ENCODE measurements at regions not wholly inside any gene's neighbourhood (a gene's known extent, or its start where the extent isn't known, plus 50 kb on each side); places are given as distances from the start of the nearest gene placed in this dataset.

GRCh38 chr1:222278501-222278900 lies 269.4 kb downstream of the HHIPL2 start:
- Histone ChIP-seq H3K4me2 (ENCODE audit: low read length) (no peak overlapping the region), H3K4me3 (ENCODE audit: low read length) (no peak overlapping the region), H2AFZ (ENCODE audit: low read depth, low read length) (no peak overlapping the region), H3K27ac (ENCODE audit: low read length) (no peak overlapping the region), H3K9me3 (ENCODE audit: insufficient read depth, low read length) (no peaks in the 10 kb centered on the region), H3K36me3 (replicated peaks; ENCODE audit: low read depth, low read length) (no peaks in the 10 kb centered on the region), H3K4me1 (ENCODE audit: low read length) (no peaks in the 10 kb centered on the region), H3K9ac (ENCODE audit: low read length) (no peak overlapping the region), H3K79me2 (ENCODE audit: low read length) (no peaks in the 10 kb centered on the region), H4K20me1 (ENCODE audit: insufficient read depth, low read length) (no peaks in the 10 kb centered on the region), H3K27me3 (ENCODE audit: low read depth, low read length) (peaks cover 11% of the 10 kb centered on the region)
- no peak for TF ChIP-seq CTCF (IDR thresholded peaks at IDR 0.05; ENCODE audit: low read depth, low read length)
- no peak for TF ChIP-seq EZH2phosphoT487 (IDR thresholded peaks at IDR 0.05; ENCODE audit: low read depth)

GRCh38 chr1:222275729-222276465 lies 272.0 kb downstream of the HHIPL2 start:
- Histone ChIP-seq H3K9ac (ENCODE audit: low read length) (no peak overlapping the region), H3K9me3 (ENCODE audit: insufficient read depth, low read length) (no peaks in the 10 kb centered on the region), H4K20me1 (ENCODE audit: insufficient read depth, low read length) (no peaks in the 10 kb centered on the region), H3K4me1 (ENCODE audit: low read length) (no peaks in the 10 kb centered on the region), H3K27me3 (ENCODE audit: low read depth, low read length) (peaks cover 11% of the 10 kb centered on the region; the same call in 1 of the 2 replicates), H3K4me2 (ENCODE audit: low read length) (no peak overlapping the region), H3K79me2 (ENCODE audit: low read length) (no peaks in the 10 kb centered on the region), H3K36me3 (replicated peaks; ENCODE audit: low read depth, low read length) (no peaks in the 10 kb centered on the region), H2AFZ (ENCODE audit: low read depth, low read length) (no peak overlapping the region), H3K4me3 (ENCODE audit: low read length) (no peak overlapping the region), H3K27ac (ENCODE audit: low read length) (no peak overlapping the region)
- TF ChIP-seq CTCF (IDR thresholded peaks at IDR 0.05; ENCODE audit: low read depth, low read length) (no peak), EZH2phosphoT487 (IDR thresholded peaks at IDR 0.05; ENCODE audit: low read depth) (no peak)

- TF ChIP-seq EZH2phosphoT487 (IDR thresholded peaks at IDR 0.05; ENCODE audit: low read depth) (no peak), CTCF (IDR thresholded peaks at IDR 0.05; ENCODE audit: low read depth, low read length) (no peak)
- no peak overlapping the region for H3K4me2 ChIP-seq (ENCODE audit: low read length)
- peaks cover 14% of the 10 kb centered on the region; the same call in 1 of the 2 replicates for H3K27me3 ChIP-seq (ENCODE audit: low read depth, low read length)
- no peaks in the 10 kb centered on the region for H3K79me2 ChIP-seq (ENCODE audit: low read length)
- no peaks in the 10 kb centered on the region for H3K9me3 ChIP-seq (ENCODE audit: insufficient read depth, low read length)
- no peaks in the 10 kb centered on the region for H3K36me3 ChIP-seq (replicated peaks; ENCODE audit: low read depth, low read length)
- no peak overlapping the region for H3K27ac ChIP-seq (ENCODE audit: low read length)
- H2AFZ ChIP-seq (ENCODE audit: low read depth, low read length): no peak overlapping the region
- H3K4me3 ChIP-seq (ENCODE audit: low read length): no peak overlapping the region
- no peak overlapping the region for H3K9ac ChIP-seq (ENCODE audit: low read length)
- no peaks in the 10 kb centered on the region for H4K20me1 ChIP-seq (ENCODE audit: insufficient read depth, low read length)
- H3K4me1 ChIP-seq (ENCODE audit: low read length): no peaks in the 10 kb centered on the region
Measured at GRCh38 chr1:222275001-222275728, 272.7 kb downstream of the HHIPL2 start.
